DOHH2 (cell line): ENCODE measurements at regions not wholly inside any gene's neighbourhood (a gene's known extent, or its start where the extent isn't known, plus 50 kb on each side); places are given as distances from the start of the nearest gene placed in this dataset.

Source experiments
- H3F3A ChIP-seq: fragments of 200-600 bp; sonication (generic), shearing (Covaris generic); 2 replicates; pipeline ENCODE4 v1.6.0; 2016; ENCODE audit warnings: antibody characterized with exemption, mild to moderate bottlenecking; ENCODE audit not compliant: control insufficient read depth, insufficient read depth
- H3K27ac ChIP-seq: fragments of 200-600 bp; sonication (generic); 2 replicates; pipeline ENCODE4 v1.5.1; 2014; ENCODE audit warnings: low read depth, mild to moderate bottlenecking, low read length, moderate library complexity
- H3K27me3 ChIP-seq: fragments of 200-600 bp; sonication (generic); 2 replicates; pipeline ENCODE4 v1.6.1; 2014; ENCODE audit warnings: mild to moderate bottlenecking, low read length, mixed read lengths; ENCODE audit not compliant: control insufficient read depth
- H3K36me3 ChIP-seq: fragments of 200-600 bp; sonication (generic); 2 replicates; pipeline ENCODE4 v1.6.1; 2014; ENCODE audit warnings: mild to moderate bottlenecking, low read length, moderate library complexity, mixed read lengths; ENCODE audit not compliant: control insufficient read depth
- H3K4me1 ChIP-seq: fragments of 200-600 bp; sonication (generic); 2 replicates; pipeline ENCODE4 v1.6.1; 2014; ENCODE audit warnings: mild to moderate bottlenecking, low read length, mixed read lengths; ENCODE audit not compliant: control insufficient read depth
- H3K4me2 ChIP-seq: fragments of 200-600 bp; sonication (generic); 2 replicates; pipeline ENCODE4 v1.6.0; 2014; ENCODE audit warnings: mild to moderate bottlenecking, low read length, moderate library complexity
- H3K4me3 ChIP-seq: fragments of 200-600 bp; sonication (generic); 2 replicates; pipeline ENCODE4 v1.5.1; 2014; ENCODE audit warnings: mild to moderate bottlenecking, low read length, mixed read lengths
- H3K79me2 ChIP-seq: fragments of 200-600 bp; sonication (generic); 2 replicates; pipeline ENCODE4 v1.6.1; 2014; ENCODE audit warnings: mild to moderate bottlenecking, low read length, mixed read lengths; ENCODE audit not compliant: control insufficient read depth
- H3K9me2 ChIP-seq: fragments of 200-600 bp; sonication (generic); replicated peaks from 2 replicates; pipeline ENCODE4 v1.6.1; 2014; ENCODE audit warnings: mild to moderate bottlenecking, low read length, mixed read lengths; ENCODE audit not compliant: control insufficient read depth
- H3K9me3 ChIP-seq: fragments of 200-600 bp; sonication (generic); 2 replicates; pipeline ENCODE4 v1.6.1; 2014; ENCODE audit warnings: antibody characterized with exemption, low read length, mixed read lengths; ENCODE audit not compliant: control insufficient read depth, insufficient read depth
- H4K20me1 ChIP-seq: fragments of 200-600 bp; sonication (generic); 2 replicates; pipeline ENCODE4 v1.6.0; 2014; ENCODE audit warnings: low read depth, mild to moderate bottlenecking, antibody characterized with exemption, low read length, moderate library complexity; ENCODE audit not compliant: control insufficient read depth, insufficient read depth
- CTCF ChIP-seq: fragments of 200-600 bp; sonication (generic); IDR thresholded peaks from one replicate; pipeline ENCODE4 v1.5.1; 2014; ENCODE audit warnings: antibody characterized with exemption, mild to moderate bottlenecking, low read depth, low read length; ENCODE audit not compliant: poor library complexity, severe bottlenecking
- EZH2phosphoT487 ChIP-seq: fragments of 200-600 bp; sonication (generic); IDR thresholded peaks from 2 replicates; pipeline ENCODE4 v1.6.1; 2017; ENCODE audit warnings: borderline replicate concordance, mild to moderate bottlenecking, antibody characterized with exemption, low read length, moderate library complexity, mixed read lengths

GRCh38 chr2:188119112-188119838, 172.4 kb upstream of the GULP1 start:
- no peaks in the 10 kb centered on the region for H3K9me2 ChIP-seq
- H3K79me2 ChIP-seq, result no peaks in the 10 kb centered on the region
- no peaks in the 10 kb centered on the region for H4K20me1 ChIP-seq
- no peaks in the 10 kb centered on the region for H3K36me3 ChIP-seq
- H3K4me3 ChIP-seq, result no peak overlapping the region
- H3K27me3 ChIP-seq, result no peaks in the 10 kb centered on the region
- no peaks in the 10 kb centered on the region for H3K9me3 ChIP-seq
- TF ChIP-seq EZH2phosphoT487 (no peak), CTCF (no peak)
- no peaks in the 10 kb centered on the region for H3K4me1 ChIP-seq
- H3K27ac ChIP-seq, result no peak overlapping the region
- H3F3A ChIP-seq, result no peaks in the 10 kb centered on the region
- H3K4me2 ChIP-seq, result no peak overlapping the region

- no peak overlapping the region for H3K27ac ChIP-seq
- no peak for TF ChIP-seq EZH2phosphoT487
- TF ChIP-seq CTCF, result no peak
- H3K4me2 ChIP-seq, result no peak overlapping the region
- no peaks in the 10 kb centered on the region for H3F3A ChIP-seq
- no peaks in the 10 kb centered on the region for H3K36me3 ChIP-seq
- no peaks in the 10 kb centered on the region for H3K79me2 ChIP-seq
- H3K4me3 ChIP-seq, result no peak overlapping the region
- H3K27me3 ChIP-seq, result no peaks in the 10 kb centered on the region
- H3K9me3 ChIP-seq, result no peaks in the 10 kb centered on the region
- no peaks in the 10 kb centered on the region for H3K4me1 ChIP-seq
- no peaks in the 10 kb centered on the region for H3K9me2 ChIP-seq
- no peaks in the 10 kb centered on the region for H4K20me1 ChIP-seq
Observed at GRCh38 chr2:188122985-188123384, 168.7 kb upstream of the GULP1 start.

- Histone ChIP-seq H3K4me1 (no peaks in the 10 kb centered on the region), H3F3A (no peaks in the 10 kb centered on the region), H3K27me3 (no peaks in the 10 kb centered on the region), H3K27ac (no peak overlapping the region), H3K79me2 (no peaks in the 10 kb centered on the region), H4K20me1 (no peaks in the 10 kb centered on the region), H3K9me2 (no peaks in the 10 kb centered on the region), H3K36me3 (no peaks in the 10 kb centered on the region), H3K9me3 (no peaks in the 10 kb centered on the region), H3K4me2 (no peak overlapping the region), H3K4me3 (no peak overlapping the region)
- no peak for TF ChIP-seq EZH2phosphoT487
- TF ChIP-seq CTCF, result no peak
Observed at GRCh38 chr2:188129677-188130076, 162.0 kb upstream of the GULP1 start.
